RWPE2 (cell line): ENCODE measurements at regions not wholly inside any gene's neighbourhood (a gene's known extent, or its start where the extent isn't known, plus 50 kb on each side); places are given as distances from the start of the nearest gene placed in this dataset.

Experiments used
- ATAC-seq: fragments of 200-7000 bp; cut with Tn5 transposase; 3 replicates; pipeline ENCODE4 v1.9.1; 2021; ENCODE audit warnings: low read depth
- DNase-seq: peaks from one replicate; pipeline ENCODE4 v3.0.0-alpha.2; 2020; ENCODE audit warnings: low spot score
- H3K27ac ChIP-seq: fragments of 450-650 bp; 2 replicates; pipeline ENCODE4 v1.5.1; 2017; ENCODE audit warnings: mild to moderate bottlenecking; ENCODE audit not compliant: poor library complexity, severe bottlenecking
- H3K27me3 ChIP-seq: fragments of 250-450 bp; sonication (Bioruptor Pico); 2 replicates; pipeline ENCODE4 v1.5.1; 2021; ENCODE audit warnings: mild to moderate bottlenecking, moderate library complexity; ENCODE audit not compliant: insufficient read depth, poor library complexity, severe bottlenecking
- H3K36me3 ChIP-seq: fragments of 250-450 bp; sonication (Bioruptor Pico); 2 replicates; pipeline ENCODE4 v1.5.1; 2020; ENCODE audit warnings: low read depth, mild to moderate bottlenecking, moderate library complexity
- H3K4me1 ChIP-seq: fragments of 250-450 bp; sonication (Bioruptor Pico); 2 replicates; pipeline ENCODE4 v1.5.1; 2021; ENCODE audit warnings: mild to moderate bottlenecking, moderate library complexity; ENCODE audit not compliant: insufficient read depth, poor library complexity, severe bottlenecking
- H3K4me3 ChIP-seq: fragments of 250-450 bp; sonication (Bioruptor Pico); 2 replicates; pipeline ENCODE4 v1.5.1; 2021; ENCODE audit warnings: mild to moderate bottlenecking, moderate library complexity; ENCODE audit not compliant: severe bottlenecking
- H3K9me3 ChIP-seq: fragments of 250-450 bp; sonication (Bioruptor Pico); 2 replicates; pipeline ENCODE4 v1.5.1; 2021; ENCODE audit warnings: mild to moderate bottlenecking, moderate library complexity; ENCODE audit not compliant: severe bottlenecking
- CTCF ChIP-seq: fragments of 450-650 bp; IDR thresholded peaks from one replicate; pipeline ENCODE4 v1.5.1; 2017; ENCODE audit warnings: mild to moderate bottlenecking, moderate library complexity; ENCODE audit not compliant: poor library complexity, severe bottlenecking

DNA sequence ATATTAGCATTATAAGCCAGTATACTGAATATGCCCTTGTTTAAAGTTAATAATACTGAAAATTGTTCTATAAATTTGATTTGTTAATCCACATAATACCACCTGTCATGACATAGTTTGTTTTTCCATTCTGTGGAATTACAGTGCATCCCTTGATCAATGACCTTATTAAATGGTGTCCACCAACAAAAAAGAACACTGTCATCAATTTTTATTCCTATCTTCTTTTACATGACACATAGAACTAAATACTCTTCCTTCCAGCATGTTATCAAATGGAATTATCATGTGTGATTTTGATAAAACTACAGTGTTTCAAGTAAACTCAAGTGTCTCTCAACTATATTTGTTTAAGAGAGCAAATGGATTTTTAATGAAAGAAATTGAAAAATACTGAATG lies 221.8 kb upstream of the MBL2 start:
- TF ChIP-seq CTCF = no peak
- no peak for DNase-seq
- no peak overlapping the region for H3K27ac ChIP-seq
- H3K4me3 ChIP-seq = no peak overlapping the region
- H3K36me3 ChIP-seq = no peaks in the 10 kb centered on the region
- H3K4me1 ChIP-seq = no peaks in the 10 kb centered on the region
- ATAC-seq = no peak
- no peaks in the 10 kb centered on the region for H3K27me3 ChIP-seq
- H3K9me3 ChIP-seq = no peaks in the 10 kb centered on the region

GRCh38 chr10:52993109-52993508 lies 220.5 kb upstream of the MBL2 start:
- Histone ChIP-seq H3K27me3 (no peaks in the 10 kb centered on the region), H3K4me1 (no peaks in the 10 kb centered on the region), H3K36me3 (no peaks in the 10 kb centered on the region), H3K27ac (no peak overlapping the region), H3K4me3 (no peak overlapping the region), H3K9me3 (no peaks in the 10 kb centered on the region)
- ATAC-seq (no peak), DNase-seq (no peak)
- no peak for TF ChIP-seq CTCF

DNA sequence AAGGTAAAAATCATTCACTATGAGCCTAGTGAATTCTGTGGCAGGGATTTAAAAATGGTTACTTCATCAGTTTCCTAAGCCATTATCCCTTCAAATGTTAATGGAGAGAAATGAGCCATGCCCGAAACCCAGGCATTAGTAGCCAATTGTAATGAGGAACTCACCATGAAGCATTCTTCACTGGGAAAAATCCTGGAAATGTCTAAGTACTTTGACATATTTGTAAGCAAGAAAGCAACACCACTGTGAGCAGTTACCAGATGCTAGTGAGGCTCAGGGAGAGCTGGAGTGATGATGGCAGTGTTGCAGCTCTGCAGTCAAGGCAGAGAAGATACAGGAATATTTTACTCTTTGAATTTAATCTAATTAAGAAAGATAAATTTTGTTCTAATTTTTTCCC lies 220.0 kb upstream of the MBL2 start:
- H3K27me3 ChIP-seq = no peaks in the 10 kb centered on the region
- H3K4me1 ChIP-seq = no peaks in the 10 kb centered on the region
- H3K36me3 ChIP-seq = no peaks in the 10 kb centered on the region
- TF ChIP-seq CTCF = no peak
- H3K4me3 ChIP-seq = no peak overlapping the region
- H3K27ac ChIP-seq = no peak overlapping the region
- H3K9me3 ChIP-seq = no peaks in the 10 kb centered on the region
- ATAC-seq (no peak), DNase-seq (no peak)

DNA sequence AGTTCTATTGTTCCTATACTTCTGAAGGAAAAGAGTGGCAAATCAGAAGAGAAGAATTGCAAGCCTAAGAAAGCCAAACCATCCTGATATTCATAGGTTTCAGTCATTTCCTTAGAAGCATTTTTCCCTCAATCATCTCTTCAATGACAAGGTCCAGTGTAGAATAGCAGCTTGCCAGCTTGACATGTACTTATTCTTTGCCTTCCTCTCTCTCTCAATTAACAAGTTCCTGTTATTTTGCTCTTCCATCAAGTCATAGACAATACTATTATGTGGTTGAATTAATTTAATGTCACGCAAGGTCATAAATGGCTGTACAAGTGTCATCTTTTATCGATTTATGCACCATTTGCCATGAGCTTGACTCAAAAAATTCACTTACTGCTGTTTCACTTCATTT lies 216.3 kb upstream of the MBL2 start:
- Histone ChIP-seq H3K36me3 (no peaks in the 10 kb centered on the region), H3K27me3 (no peaks in the 10 kb centered on the region), H3K9me3 (no peaks in the 10 kb centered on the region), H3K4me3 (no peak overlapping the region), H3K4me1 (no peaks in the 10 kb centered on the region), H3K27ac (no peak overlapping the region)
- ATAC-seq (no peak), DNase-seq (no peak)
- no peak for TF ChIP-seq CTCF

GRCh38 chr10:52986125-52986524 lies 213.5 kb upstream of the MBL2 start:
- ATAC-seq = no peak
- H3K27me3 ChIP-seq = no peaks in the 10 kb centered on the region
- H3K9me3 ChIP-seq = no peaks in the 10 kb centered on the region
- no peak for TF ChIP-seq CTCF
- H3K36me3 ChIP-seq = no peaks in the 10 kb centered on the region
- no peak for DNase-seq
- no peaks in the 10 kb centered on the region for H3K4me1 ChIP-seq
- no peak overlapping the region for H3K27ac ChIP-seq
- H3K4me3 ChIP-seq = no peak overlapping the region
